GM19452 (cell line): ENCODE measurements at regions not wholly inside any gene's neighbourhood (a gene's known extent, or its start where the extent isn't known, plus 50 kb on each side); places are given as distances from the start of the nearest gene placed in this dataset.

Source experiments
- ATAC-seq: cut with Tn5 transposase; IDR thresholded peaks from one replicate; pipeline ENCODE4 v1.9.1; 2021; ENCODE audit not compliant: unreplicated experiment

DNA sequence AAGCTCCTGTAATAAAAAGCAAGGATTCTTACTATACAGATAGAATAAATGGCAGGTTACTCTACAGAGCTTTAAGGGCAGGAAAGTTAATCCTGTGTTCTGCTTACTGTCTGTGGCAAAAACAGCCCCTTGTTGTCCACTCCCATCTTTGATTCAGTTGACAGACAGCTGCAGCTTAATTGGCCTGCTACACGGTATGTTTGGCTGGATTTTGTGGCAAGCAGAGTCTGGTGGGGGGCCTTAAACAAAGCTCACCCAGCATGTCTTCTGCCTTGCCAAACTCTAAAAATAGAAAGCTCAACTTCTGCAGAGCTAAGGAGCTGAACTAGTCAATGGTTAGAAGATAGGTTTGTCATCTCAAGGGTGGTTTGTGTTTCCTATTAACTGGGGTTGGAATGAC lies 407.2 kb downstream of the HLX start:
- ATAC-seq = no peak

GRCh38 chr1:221289103-221289502 lies 409.9 kb downstream of the HLX start:
- ATAC-seq = no peak

- no peak for ATAC-seq
These were observed 411.4 kb downstream of the HLX start for GRCh38 chr1:221290669-221291068.

DNA sequence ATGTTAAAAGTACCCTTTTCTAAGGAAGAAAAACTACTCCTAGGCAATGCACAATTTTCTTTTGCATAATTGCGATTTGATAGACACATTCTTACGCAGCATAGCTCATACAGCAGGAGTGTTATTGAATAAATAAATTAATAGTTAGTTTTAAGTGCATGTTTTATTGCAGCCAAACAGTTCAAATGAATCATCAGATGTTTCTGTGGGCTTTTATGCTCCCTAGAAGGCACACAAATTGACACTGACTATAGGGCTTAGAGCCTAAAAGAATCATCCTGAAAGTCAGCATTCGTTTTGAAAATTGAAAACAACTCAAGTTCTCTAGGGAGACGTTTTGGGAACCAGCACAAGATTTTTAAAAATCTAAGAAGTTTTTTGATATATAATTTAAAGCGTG lies 411.9 kb downstream of the HLX start:
- ATAC-seq = no peak

DNA sequence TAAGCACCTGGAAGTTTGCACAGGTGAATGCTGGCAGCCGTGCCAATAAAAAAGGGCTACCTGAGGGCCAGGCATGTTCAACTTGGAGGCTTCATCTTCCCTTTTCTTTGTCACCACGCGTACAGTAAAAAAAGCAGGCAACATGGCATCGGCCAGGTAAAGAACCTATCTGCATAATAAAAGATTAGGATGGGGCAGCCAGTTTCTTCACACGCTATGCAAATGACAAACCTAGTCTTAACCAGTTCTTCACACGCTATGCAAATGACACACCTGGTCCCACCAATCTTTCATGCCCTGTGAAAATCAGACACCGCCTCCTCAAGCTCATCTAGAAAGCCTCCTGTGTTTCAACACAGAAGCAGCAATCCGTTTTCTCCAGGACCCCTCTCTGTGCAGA lies 413.4 kb downstream of the HLX start:
- ATAC-seq = no peak

GRCh38 chr1:221294242-221294641 lies 415.0 kb downstream of the HLX start:
- no peak for ATAC-seq

DNA sequence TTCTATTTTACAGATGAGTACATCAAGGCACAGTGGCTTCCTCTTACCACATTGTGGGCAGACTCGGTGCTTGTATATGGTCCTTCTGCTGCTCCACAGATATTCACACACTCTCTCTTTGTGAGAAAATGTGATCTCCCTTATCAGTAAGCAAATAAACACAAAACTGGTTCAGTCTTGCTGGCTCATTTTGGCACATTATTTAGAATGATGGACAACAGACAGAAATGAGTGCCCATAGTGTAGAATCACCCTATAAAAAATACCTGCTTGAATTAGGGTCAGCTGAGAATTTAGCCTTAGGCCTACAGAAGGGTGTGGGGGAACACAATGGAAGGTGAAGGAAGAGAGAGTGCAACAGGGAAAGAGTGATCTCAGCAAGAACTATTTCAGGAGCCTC lies 423.1 kb downstream of the HLX start:
- ATAC-seq = no peak

GRCh38 chr1:221302810-221303209 lies 423.6 kb downstream of the HLX start:
- ATAC-seq = no peak

DNA sequence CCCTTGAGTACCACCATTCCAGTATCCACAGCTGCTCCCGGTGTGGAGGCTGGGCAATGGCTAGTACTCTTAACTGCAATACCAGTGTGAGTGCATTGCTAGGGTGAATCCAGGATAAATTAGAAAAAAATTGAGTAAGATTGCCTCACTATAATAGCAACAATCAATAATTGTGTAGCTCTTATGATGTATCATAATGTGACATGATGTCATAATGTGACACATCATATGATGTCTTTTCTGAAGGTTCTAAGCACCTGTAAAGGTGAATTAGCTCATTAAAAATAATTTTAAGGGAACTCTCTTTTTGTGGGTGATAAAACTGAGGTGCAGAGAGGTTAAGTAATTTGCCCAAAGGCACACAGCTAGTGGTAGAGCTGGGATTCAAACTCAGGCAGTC lies 424.4 kb downstream of the HLX start:
- no peak for ATAC-seq

GRCh38 chr1:221306239-221306638 lies 427.0 kb downstream of the HLX start:
- no peak for ATAC-seq

DNA sequence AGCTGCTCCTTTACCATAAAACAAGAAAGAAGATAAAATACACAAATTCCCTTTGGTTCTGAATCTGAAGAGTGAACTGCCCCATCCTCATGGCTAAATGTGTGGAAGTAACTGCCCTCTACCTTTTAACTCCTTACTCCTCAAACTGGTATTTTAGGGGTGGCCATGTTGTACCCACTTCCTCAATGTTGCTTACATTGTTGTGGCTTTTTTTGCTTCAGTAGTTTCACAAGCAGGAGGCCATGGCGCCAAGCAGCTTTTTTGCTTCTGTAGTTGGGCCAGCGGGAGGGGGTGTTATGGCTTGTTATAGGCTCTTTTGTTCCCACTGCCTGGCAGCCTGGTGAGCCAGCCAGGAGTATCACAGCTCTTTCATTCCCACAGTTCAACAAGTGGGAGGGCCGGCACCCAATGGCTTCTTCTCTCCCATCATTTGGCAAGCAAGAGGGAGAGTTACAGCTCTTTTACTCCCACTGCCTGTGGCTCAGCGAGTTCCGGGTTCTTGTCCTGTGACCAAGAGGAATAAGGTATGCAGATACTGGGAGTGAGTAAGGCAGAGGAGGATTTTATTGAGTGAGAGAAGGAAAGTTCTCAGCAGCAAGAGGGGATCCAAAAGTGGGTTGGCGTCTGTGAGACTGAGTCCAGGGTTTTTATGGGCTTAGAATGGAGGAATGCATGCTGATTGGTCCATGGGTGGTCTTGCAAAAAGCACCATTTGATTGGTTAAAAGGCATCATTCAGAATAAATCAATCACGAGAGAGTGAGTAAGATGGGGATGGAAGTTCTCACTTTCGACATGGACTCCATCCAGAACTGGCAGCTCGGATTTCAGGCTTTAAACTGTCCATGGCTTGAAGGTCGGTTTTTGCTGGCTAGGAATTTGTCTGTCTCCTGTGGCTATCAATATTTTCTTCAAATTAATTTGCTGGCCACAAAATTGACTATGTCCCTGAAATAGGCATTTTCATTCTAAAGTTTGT lies 429.6 kb downstream of the HLX start:
- ATAC-seq = no peak

DNA sequence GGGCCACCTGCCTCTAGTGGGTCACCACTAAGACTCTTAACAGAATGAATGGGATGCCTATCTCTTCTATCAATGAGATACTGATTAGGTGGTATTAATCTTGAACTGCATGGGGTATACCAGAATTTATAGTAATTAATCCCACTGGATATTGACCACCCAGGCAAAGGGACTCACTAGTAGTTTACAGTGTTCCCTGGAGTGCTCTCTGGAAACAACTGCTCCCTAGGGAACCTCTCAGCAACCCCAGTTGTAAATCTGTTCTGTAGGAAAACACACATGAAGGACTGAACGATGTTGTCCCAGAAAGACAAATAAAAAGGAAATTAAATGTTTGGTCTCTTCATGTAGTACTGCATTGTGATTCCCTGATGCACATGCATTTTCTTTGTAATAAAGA lies 430.5 kb downstream of the HLX start:
- no peak for ATAC-seq

GRCh38 chr1:221310180-221310579 lies 430.9 kb downstream of the HLX start:
- no peak for ATAC-seq

DNA sequence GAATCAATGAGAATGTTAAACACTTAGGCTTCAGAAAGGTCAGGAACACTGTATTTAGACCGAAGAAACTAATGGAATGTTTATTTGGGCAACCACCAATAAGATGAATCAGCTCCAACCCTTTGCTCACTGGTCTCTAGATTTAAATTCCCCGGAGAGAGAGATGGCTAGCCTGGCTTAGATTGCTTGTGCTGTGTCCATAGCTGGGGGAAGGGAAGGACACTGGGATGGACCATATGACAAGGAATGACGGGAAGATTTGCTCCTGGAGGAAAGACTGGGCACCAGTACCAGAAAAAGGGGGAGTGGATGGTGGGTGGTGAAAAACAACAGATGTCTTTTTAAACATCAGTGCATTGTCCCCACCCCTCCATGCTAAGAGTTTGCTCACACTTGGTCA lies 426.6 kb downstream of the DUSP10 start:
- ATAC-seq = no peak

GRCh38 chr1:221316491-221317056 lies 425.3 kb downstream of the DUSP10 start:
- no peak for ATAC-seq

GRCh38 chr1:221317537-221317936 lies 424.4 kb downstream of the DUSP10 start:
- no peak for ATAC-seq

DNA sequence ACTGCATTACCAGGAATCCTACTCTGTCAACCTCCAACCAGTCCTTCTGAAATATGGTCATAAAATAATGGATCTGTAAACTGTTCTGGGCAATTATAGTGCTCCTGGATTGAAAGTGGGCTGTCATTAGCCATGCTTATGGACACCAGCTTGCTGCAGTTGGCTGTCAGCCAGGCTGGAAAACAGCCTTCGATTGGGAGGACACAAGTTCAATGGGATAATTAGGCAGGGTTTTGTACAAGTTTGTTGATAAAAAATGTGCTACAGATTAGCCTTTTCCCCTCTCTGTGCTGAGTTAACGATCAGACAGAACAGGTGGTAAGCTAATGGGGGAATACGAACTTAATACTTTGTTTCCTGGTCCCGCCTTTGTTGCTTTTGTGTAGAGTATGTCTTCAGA lies 413.9 kb downstream of the DUSP10 start:
- ATAC-seq = no peak

- ATAC-seq = no peak
These were observed 413.5 kb downstream of the DUSP10 start for GRCh38 chr1:221328371-221328770.

DNA sequence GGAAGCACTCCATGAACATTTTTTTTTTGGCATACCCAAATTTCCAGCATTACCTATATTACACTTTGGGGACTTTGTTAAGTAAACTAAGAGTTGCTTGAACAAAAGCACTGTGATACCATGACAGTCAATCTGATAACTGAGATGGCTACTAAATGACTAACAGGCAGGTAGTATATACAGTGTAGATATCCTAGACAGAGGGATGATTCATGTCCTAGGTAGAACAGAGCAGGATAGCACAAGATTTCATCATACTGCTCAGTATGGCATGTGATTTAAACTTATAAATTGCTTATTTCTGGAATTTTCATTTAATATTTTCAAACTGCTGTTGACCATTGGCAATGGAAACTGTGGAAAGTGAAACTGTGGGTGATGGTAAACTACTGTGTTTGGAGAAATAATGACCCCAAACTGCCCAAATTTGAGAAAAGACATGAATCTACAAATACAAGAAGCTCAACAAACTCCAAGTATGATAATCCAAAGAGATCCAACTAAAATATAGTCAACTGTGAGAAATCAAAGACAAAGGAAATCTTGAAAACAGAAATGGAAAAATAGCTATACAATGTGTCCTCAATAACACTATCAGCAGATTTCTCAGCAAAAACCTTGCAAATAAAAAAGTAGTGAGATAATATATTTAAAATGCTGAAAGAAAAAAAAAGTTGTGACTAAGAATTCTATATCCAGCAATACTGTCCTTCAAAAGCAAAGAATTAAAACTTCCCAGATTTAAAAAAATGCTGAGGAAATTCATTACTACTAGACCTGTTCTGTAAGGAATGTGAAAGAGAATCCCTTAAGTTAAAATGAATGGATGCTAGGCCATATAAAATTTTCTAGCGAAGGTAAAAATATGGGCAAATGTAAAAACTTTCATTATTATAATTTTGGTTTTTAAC lies 410.4 kb downstream of the DUSP10 start:
- ATAC-seq = no peak

- no peak for ATAC-seq
These were observed 407.8 kb downstream of the DUSP10 start for GRCh38 chr1:221334062-221334461.
